Stimulated activated CD4-positive, alpha-beta T cell treated with anti-CD3 and anti-CD28 coated beads, Interleukin-15, amount 100 ng/mL, for 24 hours (primary cell): ENCODE measurements at regions not wholly inside any gene's neighbourhood (a gene's known extent, or its start where the extent isn't known, plus 50 kb on each side); places are given as distances from the start of the nearest gene placed in this dataset.
"Not testable (repeated sequence)": the region's sequence is repeated elsewhere in the genome, so short reads cannot be mapped to it uniquely, and the experiment has no call there.

Experiments used
- DNase-seq: peaks from one replicate; pipeline ENCODE4 v3.0.0-alpha.2; 2020

GRCh38 chr5:155532621-155533311 lies 519.2 kb downstream of the KIF4B start:
- no peak for DNase-seq

DNA sequence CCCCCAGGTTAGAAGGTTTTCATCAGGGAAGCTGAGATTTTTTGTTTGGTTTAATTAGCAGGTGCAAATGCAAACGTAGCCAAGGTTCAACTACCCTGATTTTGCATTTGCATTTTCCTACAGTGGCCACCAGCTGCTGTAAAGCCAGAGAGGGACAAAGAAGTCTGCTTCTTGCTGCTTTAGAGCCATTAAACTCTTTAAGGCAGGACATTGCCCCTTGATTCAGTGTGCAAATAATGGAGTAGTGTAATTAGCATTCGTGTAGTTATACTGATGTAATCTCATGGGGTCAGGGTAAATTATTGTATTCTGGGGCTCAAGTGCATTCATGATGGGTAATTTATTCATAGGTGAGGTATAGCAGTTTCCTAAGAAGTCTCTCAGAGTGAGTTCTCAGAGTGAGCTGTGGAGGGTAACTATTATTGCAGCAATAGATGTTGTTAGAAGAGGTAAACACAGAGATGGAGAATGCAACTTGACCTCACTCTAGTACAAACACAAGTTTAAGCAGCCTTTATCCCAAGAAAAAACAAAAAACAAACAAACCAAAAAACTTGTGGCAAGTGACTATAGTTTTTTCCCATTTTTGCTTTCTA lies 526.5 kb downstream of the KIF4B start:
- no peak for DNase-seq

GRCh38 chr5:155546075-155546474 lies 532.5 kb downstream of the KIF4B start:
- no peak for DNase-seq

GRCh38 chr5:155554500-155554899 lies 540.9 kb downstream of the KIF4B start:
- no peak for DNase-seq

GRCh38 chr5:155556222-155556621 lies 542.7 kb downstream of the KIF4B start:
- DNase-seq: no peak

- no peak for DNase-seq
These were observed 543.1 kb downstream of the KIF4B start for GRCh38 chr5:155556700-155557099.

DNA sequence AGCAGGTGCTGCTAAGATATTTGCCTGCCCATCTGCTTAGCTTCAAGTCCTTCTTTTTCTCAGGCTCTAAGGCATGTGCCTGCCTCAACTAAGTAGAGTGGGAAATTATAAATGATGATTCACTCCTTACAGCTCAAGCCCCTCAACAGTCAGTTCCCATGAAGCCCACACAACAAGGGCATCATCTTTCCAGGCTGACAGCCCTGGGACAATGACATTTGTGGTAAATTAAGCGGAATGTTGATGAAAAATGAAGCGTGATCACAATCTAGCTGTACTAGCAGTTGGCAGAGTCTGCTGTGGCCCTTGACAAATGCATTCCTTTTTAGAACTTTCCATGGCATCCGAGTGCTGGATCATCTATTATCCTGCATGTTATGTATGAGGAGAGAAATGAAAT lies 548.6 kb downstream of the KIF4B start:
- DNase-seq: no peak

DNA sequence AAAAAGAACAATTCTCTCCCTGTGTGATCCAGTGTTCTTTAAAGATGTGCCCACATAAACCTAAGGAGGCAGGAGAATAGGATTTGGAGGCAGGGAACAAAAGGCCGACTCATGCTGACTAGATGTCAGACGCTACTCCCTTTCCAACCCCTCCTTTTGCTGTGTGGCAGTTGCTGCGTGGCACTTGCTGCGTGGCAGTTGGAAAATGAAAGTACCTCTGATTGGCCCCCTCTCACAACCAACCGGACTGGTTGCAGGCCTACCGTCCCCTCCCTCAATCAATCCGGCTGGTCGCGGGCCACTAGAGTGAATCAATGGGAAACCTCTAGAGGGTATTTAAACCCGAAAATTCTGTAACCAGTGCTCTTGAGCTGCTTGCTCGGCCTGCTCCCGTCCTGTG lies 551.0 kb downstream of the KIF4B start:
- DNase-seq: no peak

DNA sequence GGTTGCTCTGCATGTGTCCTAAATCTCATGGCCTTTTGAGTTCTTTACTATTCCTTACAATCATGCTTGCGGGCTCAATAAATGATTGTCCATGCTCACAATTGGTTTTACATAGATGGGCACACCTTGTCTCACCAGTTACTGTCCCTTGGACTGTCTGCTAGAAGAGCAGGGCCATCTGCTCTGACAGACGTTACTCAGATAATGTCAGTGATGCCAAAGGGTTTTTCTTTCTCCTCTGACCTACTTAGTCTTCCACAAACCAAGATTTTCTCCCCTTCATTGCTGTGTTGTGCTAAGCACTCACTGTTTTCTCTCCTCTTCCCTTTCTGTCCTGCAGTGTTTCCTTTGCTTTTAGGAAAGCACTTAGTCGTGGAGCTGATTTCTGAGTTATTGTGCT lies 562.3 kb downstream of the KIF4B start:
- no peak for DNase-seq

DNA sequence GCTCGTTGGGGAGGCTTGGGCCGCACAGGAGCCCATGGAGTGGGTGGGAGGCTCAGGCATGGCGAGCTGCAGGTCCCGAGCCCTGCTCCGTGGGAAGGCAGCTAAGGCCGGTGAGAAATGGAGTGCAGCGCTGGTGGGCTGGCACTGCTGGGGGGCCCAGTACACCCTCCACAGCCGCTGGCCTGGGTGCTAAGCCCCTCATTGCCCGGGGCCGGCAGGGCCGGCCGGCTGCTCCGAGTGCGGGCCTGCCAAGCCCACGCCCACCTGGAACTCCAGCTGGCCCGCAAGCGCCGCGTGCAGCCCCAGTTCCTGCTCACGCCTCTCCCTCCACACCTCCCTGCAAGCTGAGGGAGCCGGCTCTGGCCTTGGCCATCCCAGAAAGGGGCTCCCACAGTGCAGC lies 573.3 kb downstream of the KIF4B start:
- DNase-seq: not testable (repeated sequence)

GRCh38 chr5:155587458-155587857 lies 573.9 kb downstream of the KIF4B start:
- no peak for DNase-seq

DNA sequence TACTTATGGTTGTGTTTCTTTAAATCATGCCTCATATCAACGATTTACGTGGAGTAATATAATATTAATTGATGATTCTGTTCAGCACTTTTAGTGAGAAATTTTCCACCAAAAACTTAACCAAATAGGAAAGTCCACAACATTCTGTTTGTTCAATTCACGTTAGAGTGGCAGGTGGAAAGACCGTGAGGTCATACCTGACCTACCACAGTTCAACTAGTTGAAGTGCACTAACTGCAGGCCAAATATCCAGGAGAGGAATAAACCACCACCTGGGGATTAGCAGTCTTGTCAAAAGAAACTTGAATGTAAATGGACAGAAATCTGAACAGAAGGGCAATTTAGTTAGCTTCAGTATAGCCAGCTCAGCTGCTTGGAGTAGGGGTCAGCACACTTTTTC lies 577.7 kb downstream of the KIF4B start:
- DNase-seq: no peak

DNA sequence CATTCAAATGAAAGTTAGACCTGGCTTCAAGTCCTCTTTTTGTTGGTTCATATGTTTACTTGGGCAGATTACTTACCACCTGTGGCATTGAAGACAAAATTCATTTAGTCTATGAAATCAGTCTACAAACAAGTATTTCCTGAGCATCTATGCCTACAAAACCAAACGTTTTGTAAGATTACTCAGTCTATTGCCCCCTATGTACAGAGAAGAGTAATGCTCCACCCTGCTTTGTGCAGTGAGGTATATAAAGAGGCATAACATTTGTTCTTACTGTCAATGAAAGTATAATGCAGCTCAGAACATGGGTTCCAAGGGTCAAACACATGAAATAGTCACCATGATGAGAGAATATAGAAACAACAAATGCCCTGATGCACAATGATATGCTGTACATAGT lies 580.7 kb downstream of the KIF4B start:
- DNase-seq: no peak

GRCh38 chr5:155595791-155596190 lies 582.2 kb downstream of the KIF4B start:
- DNase-seq: no peak

DNA sequence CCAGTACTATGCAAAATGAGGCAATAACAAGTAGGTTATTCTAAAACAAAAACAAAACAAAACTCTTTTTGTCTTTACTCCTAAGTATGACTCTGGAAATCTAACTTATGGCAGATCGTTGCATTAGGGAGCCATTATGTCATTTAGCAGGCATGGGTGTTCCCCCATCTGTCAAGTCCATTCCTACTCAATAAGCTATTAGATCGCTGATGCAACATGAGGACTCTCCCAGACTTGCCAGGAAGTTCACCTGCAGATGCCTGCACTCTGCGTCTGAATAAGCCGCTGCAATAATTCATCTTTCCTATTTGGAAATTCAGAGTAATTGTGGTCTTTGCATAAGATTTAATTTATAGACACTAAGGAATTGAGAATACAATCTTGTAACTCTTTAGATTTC lies 585.0 kb downstream of the KIF4B start:
- no peak for DNase-seq

DNA sequence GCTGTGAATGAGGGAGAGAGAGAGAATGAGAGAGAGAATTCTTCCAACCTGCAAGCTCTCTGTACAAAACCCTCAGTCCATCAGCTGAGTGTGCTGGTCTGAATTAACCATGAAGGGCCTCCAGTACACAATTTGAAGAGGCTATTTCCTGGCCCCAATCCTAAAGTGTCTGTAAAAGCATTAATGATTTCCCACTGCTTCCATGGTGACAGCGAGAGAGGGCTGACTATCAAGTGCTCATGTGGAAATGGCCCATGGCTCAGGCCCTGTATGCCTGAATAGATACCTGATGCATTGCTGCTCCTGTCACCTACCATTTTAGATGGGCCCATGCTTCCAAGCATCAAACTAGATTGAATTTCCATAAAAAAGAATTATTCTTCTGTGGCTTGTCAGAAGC lies 592.4 kb downstream of the KIF4B start:
- no peak for DNase-seq

DNA sequence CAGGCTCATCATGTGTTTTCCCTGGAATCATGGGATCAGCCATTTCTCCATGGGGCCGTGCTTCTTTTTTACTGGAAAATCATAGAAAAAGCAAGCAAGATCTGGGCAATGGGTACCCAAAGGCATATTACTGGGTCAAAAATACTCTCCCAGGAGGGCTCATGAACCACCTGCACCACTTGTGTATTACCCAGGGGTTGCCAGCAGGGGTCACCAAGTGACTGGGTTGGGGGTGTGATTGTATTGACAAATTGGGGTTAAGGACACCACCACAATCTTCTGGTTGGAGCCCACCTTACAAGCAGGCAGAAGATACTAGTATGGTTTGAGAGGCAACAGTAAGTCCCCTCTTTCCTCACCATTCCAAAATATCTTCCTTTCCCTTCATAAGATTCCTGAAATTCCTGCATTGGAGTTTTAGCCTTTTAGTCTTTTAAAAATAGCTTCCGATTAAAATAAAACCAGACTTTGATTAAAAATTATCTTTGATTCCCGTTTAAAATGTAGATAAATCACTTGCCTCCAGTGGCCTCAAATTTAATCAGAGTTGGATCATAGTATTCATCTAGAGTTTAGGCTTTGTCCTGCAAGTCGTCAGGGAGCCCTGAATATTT lies 603.3 kb downstream of the KIF4B start:
- DNase-seq: peak; percentile 61

GRCh38 chr5:155619688-155620087 lies 606.1 kb downstream of the KIF4B start:
- DNase-seq: no peak

GRCh38 chr5:155620821-155621410 lies 607.4 kb downstream of the KIF4B start:
- DNase-seq: no peak

GRCh38 chr5:155624597-155625241 lies 611.2 kb downstream of the KIF4B start:
- no peak for DNase-seq

DNA sequence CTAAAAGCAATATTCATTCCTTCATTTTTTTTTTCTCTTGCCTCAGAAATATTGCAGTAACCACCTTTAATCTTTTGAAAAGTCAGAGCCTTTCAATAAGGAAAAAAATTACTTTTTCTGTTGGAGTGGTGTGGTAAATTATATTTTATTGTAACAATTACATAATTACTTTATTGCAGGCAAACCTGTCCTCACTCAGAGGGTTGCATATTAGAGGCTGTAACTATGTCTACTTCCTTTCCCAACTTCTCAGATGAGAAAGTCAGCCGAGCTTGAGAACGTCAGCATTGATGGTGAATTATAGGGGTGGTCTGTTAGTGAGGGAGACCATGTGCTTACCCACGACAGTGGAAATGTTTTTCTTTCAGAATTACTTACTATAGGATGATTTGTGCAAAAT lies 611.8 kb downstream of the KIF4B start:
- DNase-seq: no peak

DNA sequence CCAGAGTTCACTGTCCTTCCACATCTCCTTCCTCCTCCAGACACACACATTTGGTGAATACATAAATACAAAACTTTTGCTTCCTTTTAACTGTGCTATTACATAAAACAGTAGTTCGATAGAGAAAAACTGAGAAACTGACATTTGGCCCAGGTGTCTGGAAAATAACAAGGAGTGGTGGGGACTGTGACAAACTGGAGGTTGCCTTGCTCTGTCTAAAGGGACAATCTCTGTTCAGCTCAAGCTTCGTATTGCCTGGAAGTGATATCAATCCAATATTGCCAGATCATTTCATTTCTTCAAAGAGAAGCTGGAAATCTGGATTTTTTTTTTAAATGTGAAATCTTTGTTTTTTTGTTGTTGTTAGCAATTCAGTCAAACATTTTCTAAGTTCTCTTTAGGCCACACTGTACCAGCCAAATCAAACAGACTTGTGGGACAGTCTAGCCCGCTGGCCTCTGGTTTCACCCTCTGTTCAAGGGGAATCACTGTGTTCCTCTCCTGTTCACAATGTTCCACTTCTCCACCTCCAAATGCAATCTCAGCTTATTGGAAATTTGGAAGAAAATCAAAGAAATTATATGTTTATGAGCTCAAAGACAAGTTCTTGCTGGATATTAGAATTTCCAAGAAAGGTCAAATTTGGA lies 612.5 kb downstream of the KIF4B start:
- no peak for DNase-seq

DNA sequence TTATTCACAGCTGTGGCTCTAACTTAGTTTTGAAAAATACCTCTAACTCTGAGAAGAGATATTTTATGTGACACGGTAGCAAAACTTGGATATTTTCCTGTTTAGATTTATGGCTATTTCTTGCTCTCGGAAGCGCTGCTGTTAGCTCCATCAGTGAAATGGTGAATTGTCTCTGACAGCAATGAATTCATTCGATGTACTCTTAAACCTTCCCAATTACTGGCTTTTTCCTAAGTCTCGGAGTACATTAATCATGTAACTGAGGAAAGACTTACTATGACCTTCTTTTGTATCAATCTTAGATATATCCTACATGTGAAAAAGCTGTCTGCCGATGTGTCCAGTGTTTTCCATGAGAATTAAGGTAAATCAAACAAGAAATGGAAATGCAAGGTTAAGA lies 613.0 kb downstream of the KIF4B start:
- DNase-seq: no peak
